H1 (cell line): ENCODE measurements at regions not wholly inside any gene's neighbourhood (a gene's known extent, or its start where the extent isn't known, plus 50 kb on each side); places are given as distances from the start of the nearest gene placed in this dataset.
"Not testable (repeated sequence)": the region's sequence is repeated elsewhere in the genome, so short reads cannot be mapped to it uniquely, and the experiment has no call there.

Experiments
- CTCF ChIA-PET: fragments of 300-600 bp; sonication (Branson Sonifier 250); formaldehyde crosslinking; loops from one replicate; lab custom pipeline; 2021; ENCODE audit not compliant: partially characterized antibody; lab: Charles Lee
- POLR2A ChIA-PET: fragments of 300-600 bp; sonication (Branson Sonifier 250); formaldehyde crosslinking; loops from one replicate; lab custom pipeline; 2021; ENCODE audit warnings: inconsistent platforms; ENCODE audit not compliant: partially characterized antibody; lab: Charles Lee
- DNase-seq, 2 experiments: peaks; one replicate each; pipeline versions ENCODE4 v3.0.0 to v3.0.0-alpha.2; 2010 to 2022; ENCODE audit warnings: low spot score in 2 of 2, low read depth in 1 of 2, mixed read lengths in 1 of 2
- FAIRE-seq: peaks from 2 replicates; lab custom pipeline; 2011; peaks lifted over from hg19 to GRCh38; lab: Jason Lieb, UNC
- H2AFZ ChIP-seq: 2 replicates; pipeline ENCODE4 v1.8.1; 2012; ENCODE audit warnings: low read length, inconsistent platforms
- H2AK5ac ChIP-seq: 2 replicates; pipeline ENCODE4 v1.6.1; 2013; ENCODE audit warnings: low read depth, low read length
- H2BK120ac ChIP-seq: replicated peaks from 2 replicates; pipeline ENCODE3; 2013; ENCODE audit warnings: low read depth, low read length, inconsistent platforms
- H2BK12ac ChIP-seq: 2 replicates; pipeline ENCODE4 v1.6.1; 2013; ENCODE audit warnings: low read depth, low read length
- H2BK15ac ChIP-seq: 2 replicates; pipeline ENCODE4 v1.6.1; 2013; ENCODE audit warnings: low read length
- H2BK20ac ChIP-seq: 2 replicates; pipeline ENCODE4 v1.6.1; 2013; ENCODE audit warnings: low read length
- H2BK5ac ChIP-seq: 2 replicates; pipeline ENCODE4 v1.6.1; 2013; ENCODE audit warnings: low read depth, low read length
- H3K14ac ChIP-seq: 2 replicates; pipeline ENCODE4 v1.6.1; 2013; ENCODE audit warnings: inconsistent platforms; ENCODE audit not compliant: insufficient read length
- H3K18ac ChIP-seq: 2 replicates; pipeline ENCODE4 v1.6.1; 2013; ENCODE audit warnings: low read length; ENCODE audit errors: extremely low read depth
- H3K23ac ChIP-seq: 2 replicates; pipeline ENCODE4 v1.6.1; 2013; ENCODE audit warnings: inconsistent platforms; ENCODE audit not compliant: insufficient read length
- H3K23me2 ChIP-seq: 2 replicates; pipeline ENCODE4 v1.6.1; 2013; ENCODE audit warnings: low read depth, low read length
- H3K27ac ChIP-seq: 2 replicates; pipeline ENCODE4 v1.6.1; 2011; ENCODE audit warnings: low read depth, low read length, inconsistent platforms
- H3K27me3 ChIP-seq, 4 experiments: replicated peaks in 1 of 4; 1 replicate in 1 of 4; 2 replicates in 3 of 4; pipeline versions ENCODE4 v1.6.1 to v1.8.1; 2011 to 2013; ENCODE audit warnings: low read length in 3 of 4, mild to moderate bottlenecking in 3 of 4, inconsistent platforms in 2 of 4, mixed read lengths in 2 of 4, moderate library complexity in 1 of 4; ENCODE audit not compliant: control insufficient read depth in 3 of 4, insufficient read depth in 3 of 4; ENCODE audit errors: extremely low read depth in 1 of 4
- H3K36me3 ChIP-seq, 4 experiments: 2 replicates each; pipeline versions ENCODE4 v1.6.1 to v1.8.1; 2011 to 2013; ENCODE audit warnings: mild to moderate bottlenecking in 4 of 4, low read length in 3 of 4, moderate library complexity in 2 of 4, control low read depth in 1 of 4, inconsistent platforms in 1 of 4; ENCODE audit not compliant: insufficient read depth in 4 of 4, control insufficient read depth in 2 of 4
- H3K4ac ChIP-seq: replicated peaks from 2 replicates; pipeline ENCODE3; 2013; ENCODE audit warnings: low read length, low read depth, mixed read lengths, inconsistent platforms; ENCODE audit not compliant: insufficient read length
- H3K4me1 ChIP-seq, 4 experiments: replicated peaks in 1 of 4; 1 replicate in 1 of 4; 2 replicates in 3 of 4; pipeline versions ENCODE4 v1.6.1 to v1.8.1; 2011 to 2013; ENCODE audit warnings: low read length in 3 of 4, inconsistent platforms in 2 of 4, mixed read lengths in 1 of 4; ENCODE audit not compliant: insufficient read depth in 4 of 4, control insufficient read depth in 3 of 4
- H3K4me2 ChIP-seq, 2 experiments: 2 replicates each; pipeline versions ENCODE4 v1.6.1 to v1.8.1; 2011 to 2013; ENCODE audit warnings: low read depth in 2 of 2, low read length in 2 of 2, control low read depth in 1 of 2, inconsistent platforms in 1 of 2, mild to moderate bottlenecking in 1 of 2; ENCODE audit not compliant: insufficient read depth in 1 of 2
- H3K4me3 ChIP-seq, 4 experiments: fragments of 200-600, 300-600 bp in 1 of 4; sonication (generic), shearing (Covaris generic), sonication (Bioruptor Twin) in 1 of 4; 2 replicates each; pipeline versions ENCODE4 v1.5.1 to v1.8.1; 2011 to 2016; ENCODE audit warnings: low read length in 4 of 4, low read depth in 3 of 4, control low read depth in 2 of 4, inconsistent platforms in 2 of 4, mild to moderate bottlenecking in 2 of 4, mixed read lengths in 1 of 4, moderate library complexity in 1 of 4; ENCODE audit not compliant: insufficient read depth in 2 of 4; ENCODE audit errors: extremely low read depth in 1 of 4
- H3K56ac ChIP-seq: replicated peaks from 2 replicates; pipeline ENCODE3; 2013; ENCODE audit warnings: low read depth, mild to moderate bottlenecking, mixed read lengths, low read length, inconsistent platforms; ENCODE audit not compliant: insufficient read length
- H3K79me1 ChIP-seq: 2 replicates; pipeline ENCODE4 v1.6.1; 2013; ENCODE audit warnings: low read depth, low read length, control low read depth
- H3K79me2 ChIP-seq, 2 experiments: 2 replicates each; pipeline versions ENCODE4 v1.6.1 to v1.8.1; 2012 to 2013; ENCODE audit warnings: low read length in 2 of 2, mild to moderate bottlenecking in 2 of 2, inconsistent platforms in 1 of 2; ENCODE audit not compliant: insufficient read depth in 2 of 2, control insufficient read depth in 1 of 2
- H3K9ac ChIP-seq, 4 experiments: replicated peaks in 1 of 4; 1 replicate in 1 of 4; 2 replicates in 3 of 4; pipeline versions ENCODE4 v1.6.1 to v1.8.1; 2011 to 2013; ENCODE audit warnings: low read depth in 3 of 4, low read length in 3 of 4, control low read depth in 2 of 4, mild to moderate bottlenecking in 2 of 4, moderate library complexity in 2 of 4, inconsistent platforms in 1 of 4; ENCODE audit errors: extremely low read depth in 1 of 4
- H3K9me3 ChIP-seq, 2 experiments: 2 replicates each; pipeline versions ENCODE4 v1.6.1 to v1.8.1; 2012 to 2013; ENCODE audit warnings: mild to moderate bottlenecking in 2 of 2, moderate library complexity in 2 of 2, control low read depth in 1 of 2, inconsistent platforms in 1 of 2, low read depth in 1 of 2, low read length in 1 of 2, mixed read lengths in 1 of 2; ENCODE audit not compliant: insufficient read depth in 2 of 2
- H4K20me1 ChIP-seq, 2 experiments: replicated peaks in 1 of 2; 2 replicates each; pipeline versions ENCODE3 to v1.8.1; 2011 to 2013; ENCODE audit warnings: inconsistent platforms in 2 of 2, low read length in 2 of 2, mild to moderate bottlenecking in 1 of 2; ENCODE audit not compliant: insufficient read depth in 2 of 2, control insufficient read depth in 1 of 2
- H4K5ac ChIP-seq: 2 replicates; pipeline ENCODE4 v1.6.1; 2013; ENCODE audit warnings: low read length, low read depth, mixed read lengths, inconsistent platforms; ENCODE audit not compliant: insufficient read length
- H4K8ac ChIP-seq: 2 replicates; pipeline ENCODE4 v1.8.0; 2013; ENCODE audit warnings: mild to moderate bottlenecking, moderate library complexity, low read length, inconsistent platforms; ENCODE audit not compliant: insufficient read depth; ENCODE audit errors: extremely low read depth
- H4K91ac ChIP-seq: replicated peaks from 2 replicates; pipeline ENCODE3; 2013; ENCODE audit warnings: low read length, mixed read lengths, inconsistent platforms; ENCODE audit not compliant: insufficient read length
- WGBS, 2 experiments: shearing (Covaris generic) in 1 of 2; methylation state at CpG; one replicate each; pipeline versions ENCODE4 v1.1.6 to v1.1.7; 2013 to 2015; ENCODE audit warnings: low lambda C conversion rate in 2 of 2, mixed read lengths in 2 of 2, inconsistent platforms in 1 of 2, low coverage in 1 of 2, missing lambda C conversion rate in 1 of 2; ENCODE audit not compliant: insufficient replicate concordance in 2 of 2, insufficient coverage in 1 of 2, insufficient read length in 1 of 2; ENCODE audit errors: extremely low coverage in 1 of 2, missing lambda C conversion rate in 1 of 2; 5-methylcytosine and 5-hydroxymethylcytosine counted together

GRCh38 chr10:10074847-10075246 lies 942.8 kb upstream of the CELF2 start:
- H2AK5ac ChIP-seq, H2BK12ac ChIP-seq, POLR2A ChIA-PET, H4K8ac ChIP-seq, H3K36me3 ChIP-seq, H3K23me2 ChIP-seq, H4K91ac ChIP-seq, H4K20me1 ChIP-seq, DNase-seq, H3K4ac ChIP-seq, H3K18ac ChIP-seq, H3K79me2 ChIP-seq, CTCF ChIA-PET, H3K9ac ChIP-seq, H2BK20ac ChIP-seq, H3K23ac ChIP-seq, H2BK15ac ChIP-seq, H3K4me3 ChIP-seq, FAIRE-seq, H3K56ac ChIP-seq, H3K27ac ChIP-seq, H2BK5ac ChIP-seq, H4K5ac ChIP-seq, H3K4me1 ChIP-seq, H3K4me2 ChIP-seq, H3K14ac ChIP-seq, H3K27me3 ChIP-seq, H2BK120ac ChIP-seq, H2AFZ ChIP-seq, H3K79me1 ChIP-seq: not testable (repeated sequence)
- WGBS, 2 experiments, result 97% methylated on average over 8 of the region's 9 CpGs; no CpG with 5 or more reads in 1 of the 2 experiments
- H3K9me3 ChIP-seq, result peaks cover 13 to 14% of the 10 kb centered on the region in 2 experiments
